Vagina (tissue), 2 donors: ENCODE measurements at regions not wholly inside any gene's neighbourhood (a gene's known extent, or its start where the extent isn't known, plus 50 kb on each side); places are given as distances from the start of the nearest gene placed in this dataset.

Source experiments
- DNase-seq, 2 donors: peaks; one replicate each; pipeline ENCODE4 v3.0.0-alpha.2; 2017; ENCODE audit errors: extremely low spot score in 2 of 2
- H3K27ac ChIP-seq: fragments of 200-600 bp; sonication (generic); one replicate; pipeline ENCODE4 v1.5.1; 2019
- H3K27me3 ChIP-seq: fragments of 200-600 bp; sonication (generic); one replicate; pipeline ENCODE4 v1.5.1; 2019
- H3K36me3 ChIP-seq, 2 donors: fragments of 200-600 bp; sonication (generic); one replicate each; pipeline ENCODE4 v1.5.1; 2017 to 2019
- H3K4me1 ChIP-seq: fragments of 200-600 bp; sonication (generic); one replicate; pipeline ENCODE4 v1.5.1; 2019
- H3K4me3 ChIP-seq, 2 donors: fragments of 200-600 bp; sonication (generic); 1 replicate in 1 of 2; 2 replicates in 1 of 2; pipeline ENCODE4 v1.5.1; 2016 to 2019
- H3K9me3 ChIP-seq: fragments of 200-600 bp; sonication (generic); one replicate; pipeline ENCODE4 v1.5.1; 2019
- POLR2A ChIP-seq, 2 donors: fragments of 450-650 bp; IDR thresholded peaks; one replicate each; pipeline ENCODE4 v1.6.1; 2017; ENCODE audit warnings: antibody characterized with exemption in 2 of 2, mild to moderate bottlenecking in 2 of 2, moderate library complexity in 2 of 2
- POLR2AphosphoS5 ChIP-seq, 2 donors: sonication (generic); formaldehyde crosslinking; IDR thresholded peaks; one replicate each; pipeline ENCODE4 v1.9.0; 2017; ENCODE audit warnings: antibody characterized with exemption in 2 of 2, mild to moderate bottlenecking in 2 of 2, low read depth in 1 of 2; ENCODE audit not compliant: insufficient read depth in 1 of 2
- intact Hi-C: fragments of 100-400 bp; cut with DNase I; formaldehyde crosslinking; loops from one replicate; pipeline ENCODE4 v1.15.1; 2023
- TF ChIP-seq, protein P1 (sequence below), 3 experiments: fragments of 450-650 bp in 2 of 3; fragments of 200-600 bp in 1 of 3; sonication (generic) in 1 of 3; IDR thresholded peaks; one replicate each; pipeline ENCODE4 v1.5.1; 2017 to 2019; ENCODE audit warnings: antibody characterized with exemption in 3 of 3, mild to moderate bottlenecking in 2 of 3, moderate library complexity in 2 of 3

DNA sequence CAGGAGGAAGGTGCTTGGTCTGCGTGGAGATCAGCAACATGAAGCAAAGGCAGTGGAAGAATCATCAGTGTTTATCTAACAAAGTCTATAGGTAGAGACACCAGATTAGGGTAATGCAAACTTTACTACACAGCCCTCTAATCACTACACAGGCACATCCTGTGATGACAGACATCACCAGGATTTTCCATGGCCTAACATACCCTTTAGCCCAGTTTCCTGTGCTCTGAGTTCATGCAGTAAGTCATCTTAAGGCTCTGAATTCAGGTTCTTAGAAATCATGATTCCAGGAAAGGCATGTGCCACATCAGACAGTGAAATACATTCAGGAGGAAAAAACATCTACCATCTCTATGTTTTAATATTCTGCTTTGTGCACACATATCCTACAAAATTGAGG, 708.5 kb upstream of the SLC8A1 start:
- Histone ChIP-seq H3K4me1 (no peaks in the 10 kb centered on the region), H3K9me3 (no peaks in the 10 kb centered on the region), H3K36me3 (no peaks in the 10 kb centered on the region), H3K27me3 (no peaks in the 10 kb centered on the region), H3K4me3 (no peak overlapping the region), H3K27ac (no peak overlapping the region)
- no peak for TF ChIP-seq POLR2A (IDR thresholded peaks at IDR 0.05)
- no peak for TF ChIP-seq POLR2AphosphoS5 (IDR thresholded peaks at IDR 0.05; ENCODE audit: insufficient read depth in 1 of 2, low read depth in 1 of 2)
- TF ChIP-seq, protein P1, sequence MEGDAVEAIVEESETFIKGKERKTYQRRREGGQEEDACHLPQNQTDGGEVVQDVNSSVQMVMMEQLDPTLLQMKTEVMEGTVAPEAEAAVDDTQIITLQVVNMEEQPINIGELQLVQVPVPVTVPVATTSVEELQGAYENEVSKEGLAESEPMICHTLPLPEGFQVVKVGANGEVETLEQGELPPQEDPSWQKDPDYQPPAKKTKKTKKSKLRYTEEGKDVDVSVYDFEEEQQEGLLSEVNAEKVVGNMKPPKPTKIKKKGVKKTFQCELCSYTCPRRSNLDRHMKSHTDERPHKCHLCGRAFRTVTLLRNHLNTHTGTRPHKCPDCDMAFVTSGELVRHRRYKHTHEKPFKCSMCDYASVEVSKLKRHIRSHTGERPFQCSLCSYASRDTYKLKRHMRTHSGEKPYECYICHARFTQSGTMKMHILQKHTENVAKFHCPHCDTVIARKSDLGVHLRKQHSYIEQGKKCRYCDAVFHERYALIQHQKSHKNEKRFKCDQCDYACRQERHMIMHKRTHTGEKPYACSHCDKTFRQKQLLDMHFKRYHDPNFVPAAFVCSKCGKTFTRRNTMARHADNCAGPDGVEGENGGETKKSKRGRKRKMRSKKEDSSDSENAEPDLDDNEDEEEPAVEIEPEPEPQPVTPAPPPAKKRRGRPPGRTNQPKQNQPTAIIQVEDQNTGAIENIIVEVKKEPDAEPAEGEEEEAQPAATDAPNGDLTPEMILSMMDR (IDR thresholded peaks at IDR 0.05) = no peak
- intact Hi-C loops = no loop called here
- DNase-seq = no peak

DNA sequence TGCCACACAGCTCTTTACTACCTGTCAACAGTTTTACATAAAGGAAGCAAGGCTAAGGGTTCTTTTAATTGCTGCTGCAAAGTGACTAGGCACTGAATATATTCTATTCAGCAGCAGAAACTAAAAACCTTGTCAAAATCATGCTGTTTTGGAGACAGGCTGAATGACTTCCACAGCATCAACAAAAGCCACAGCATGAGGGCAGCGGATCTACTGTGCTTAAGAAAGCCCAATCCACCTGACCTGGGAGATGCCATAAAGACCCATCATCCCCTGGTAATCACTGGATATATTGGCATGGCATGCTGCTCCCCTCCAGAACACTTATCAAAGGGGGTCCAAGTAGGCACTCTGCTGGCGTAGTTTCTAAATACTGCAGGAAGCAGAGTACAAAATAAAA, 715.1 kb upstream of the SLC8A1 start:
- no peak for TF ChIP-seq POLR2A (IDR thresholded peaks at IDR 0.05)
- no peak for TF ChIP-seq POLR2AphosphoS5 (IDR thresholded peaks at IDR 0.05; ENCODE audit: insufficient read depth in 1 of 2, low read depth in 1 of 2)
- H3K27me3 ChIP-seq = no peaks in the 10 kb centered on the region
- no peak for DNase-seq
- intact Hi-C loops = no loop called here
- no peaks in the 10 kb centered on the region for H3K4me1 ChIP-seq
- H3K9me3 ChIP-seq = no peaks in the 10 kb centered on the region
- no peaks in the 10 kb centered on the region for H3K36me3 ChIP-seq
- no peak overlapping the region for H3K27ac ChIP-seq
- H3K4me3 ChIP-seq = no peak overlapping the region

DNA sequence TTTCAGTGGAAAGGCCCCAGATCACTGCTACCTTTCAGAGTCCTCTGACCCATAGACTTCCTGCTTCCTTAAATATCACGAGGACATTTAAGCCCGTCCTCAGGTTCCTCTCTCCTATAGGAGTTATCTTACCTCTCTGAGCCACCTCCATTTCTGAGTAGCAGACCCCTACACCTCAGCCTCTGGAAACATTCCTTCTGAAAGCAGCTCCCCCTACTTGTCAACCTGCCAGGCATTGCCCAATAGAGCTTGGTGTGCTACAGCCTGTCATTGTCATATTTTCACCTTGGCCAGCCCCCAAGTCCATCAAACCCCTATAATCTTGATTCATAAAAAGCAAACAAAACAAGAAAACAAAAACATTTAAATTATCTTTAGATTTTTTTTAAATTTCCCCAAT, 717.9 kb upstream of the SLC8A1 start:
- no peak overlapping the region for H3K4me3 ChIP-seq
- DNase-seq = no peak
- no peaks in the 10 kb centered on the region for H3K27me3 ChIP-seq
- intact Hi-C loops = no loop called here
- H3K36me3 ChIP-seq = no peaks in the 10 kb centered on the region
- no peak overlapping the region for H3K27ac ChIP-seq
- no peaks in the 10 kb centered on the region for H3K9me3 ChIP-seq
- TF ChIP-seq, protein P1 (IDR thresholded peaks at IDR 0.05) = no peak
- TF ChIP-seq POLR2AphosphoS5 (IDR thresholded peaks at IDR 0.05; ENCODE audit: insufficient read depth in 1 of 2, low read depth in 1 of 2) = no peak
- no peaks in the 10 kb centered on the region for H3K4me1 ChIP-seq

DNA sequence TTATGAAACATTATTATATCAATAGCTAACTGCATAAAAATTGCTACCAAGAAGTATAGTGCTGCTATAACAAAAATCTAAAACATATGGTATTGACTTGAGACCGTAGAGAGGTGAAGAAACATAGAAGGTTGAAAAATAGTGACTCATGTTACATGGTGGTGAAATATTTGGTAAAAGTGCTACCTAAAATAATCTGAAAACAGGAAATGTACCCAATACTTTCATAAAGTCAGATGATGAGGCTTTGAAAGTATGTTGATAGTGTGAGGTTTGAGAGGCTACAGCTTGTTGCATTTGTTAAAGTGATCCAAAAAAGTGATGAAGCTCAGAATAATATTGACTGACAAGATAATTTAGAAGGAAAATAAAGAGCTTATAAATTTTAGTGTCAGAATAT, 718.7 kb upstream of the SLC8A1 start:
- Histone ChIP-seq H3K27me3 (no peaks in the 10 kb centered on the region), H3K9me3 (no peaks in the 10 kb centered on the region), H3K36me3 (no peaks in the 10 kb centered on the region), H3K4me1 (no peaks in the 10 kb centered on the region), H3K27ac (no peak overlapping the region), H3K4me3 (no peak overlapping the region)
- TF ChIP-seq, protein P1 (IDR thresholded peaks at IDR 0.05) = no peak
- TF ChIP-seq POLR2A (IDR thresholded peaks at IDR 0.05) (no peak), POLR2AphosphoS5 (IDR thresholded peaks at IDR 0.05; ENCODE audit: insufficient read depth in 1 of 2, low read depth in 1 of 2) (no peak)
- intact Hi-C loops = no loop called here
- no peak for DNase-seq

DNA sequence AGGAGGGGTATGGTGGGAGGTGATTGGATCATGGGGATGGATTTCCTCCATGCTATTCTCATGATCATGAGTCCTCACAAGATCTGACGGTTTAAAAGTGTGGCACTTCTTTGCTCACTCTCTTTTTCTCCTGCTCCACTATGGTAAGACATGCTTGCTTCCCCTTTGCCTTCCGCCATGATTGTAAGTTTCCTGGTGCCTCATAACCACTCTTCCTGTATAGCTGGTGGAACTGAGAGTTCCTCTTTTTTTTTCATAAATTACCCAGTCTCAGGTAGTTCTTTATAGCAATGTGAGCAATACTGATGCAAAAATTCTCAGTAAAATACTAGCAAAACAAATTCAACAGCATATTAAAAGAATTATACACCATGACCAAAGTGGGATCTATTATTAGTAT, 728.5 kb upstream of the SLC8A1 start:
- H3K27ac ChIP-seq = no peak overlapping the region
- H3K4me3 ChIP-seq = no peak overlapping the region
- TF ChIP-seq, protein P1 (IDR thresholded peaks at IDR 0.05) = no peak
- no peak for TF ChIP-seq POLR2A (IDR thresholded peaks at IDR 0.05)
- no peak for TF ChIP-seq POLR2AphosphoS5 (IDR thresholded peaks at IDR 0.05; ENCODE audit: insufficient read depth in 1 of 2, low read depth in 1 of 2)
- intact Hi-C loops = no loop called here
- DNase-seq = no peak
- H3K9me3 ChIP-seq = no peaks in the 10 kb centered on the region
- no peaks in the 10 kb centered on the region for H3K27me3 ChIP-seq
- H3K4me1 ChIP-seq = no peaks in the 10 kb centered on the region
- no peaks in the 10 kb centered on the region for H3K36me3 ChIP-seq

DNA sequence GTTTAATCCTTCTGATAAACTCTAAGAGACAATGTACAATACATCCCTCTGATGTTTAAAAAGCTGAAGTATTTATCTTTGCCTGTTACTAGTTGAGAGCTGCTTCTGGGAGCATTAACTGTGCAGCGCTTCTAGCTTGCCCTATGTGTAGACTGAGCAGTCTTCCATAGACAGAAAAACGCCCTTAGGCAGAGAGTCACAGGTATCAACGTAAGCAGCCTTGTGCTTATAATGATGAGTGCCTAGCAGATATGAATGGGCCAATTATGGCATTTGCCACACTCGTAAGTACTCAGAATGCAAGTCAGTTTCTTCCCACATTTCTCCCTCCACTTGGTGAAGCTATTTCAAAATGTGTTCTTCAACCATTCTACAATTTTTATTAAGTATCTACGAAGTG, 731.1 kb upstream of the SLC8A1 start:
- H3K9me3 ChIP-seq = no peaks in the 10 kb centered on the region
- TF ChIP-seq POLR2A (IDR thresholded peaks at IDR 0.05) (no peak), POLR2AphosphoS5 (IDR thresholded peaks at IDR 0.05; ENCODE audit: insufficient read depth in 1 of 2, low read depth in 1 of 2) (no peak)
- TF ChIP-seq, protein P1 (IDR thresholded peaks at IDR 0.05) = no peak
- intact Hi-C loops = no loop called here
- H3K36me3 ChIP-seq = no peaks in the 10 kb centered on the region
- no peak overlapping the region for H3K4me3 ChIP-seq
- H3K27me3 ChIP-seq = no peaks in the 10 kb centered on the region
- H3K27ac ChIP-seq = no peak overlapping the region
- no peak for DNase-seq
- H3K4me1 ChIP-seq = no peaks in the 10 kb centered on the region
